ENCODE measurements at regions not wholly inside any gene's neighbourhood (a gene's known extent, or its start where the extent isn't known, plus 50 kb on each side); places are given as distances from the start of the nearest gene placed in this dataset.
A peak's percentile ranks its signal among the peaks of the same experiment; 100 is the strongest.

GRCh38 chr6:29887819-29888776 is 54.2 kb upstream of the HLA-A start:
- Mint-ChIP-seq H3K4me3 (peak overlapping the region; percentile 56), H3K27me3 (ENCODE audit: insufficient read depth) (peaks cover 88% of the 10 kb centered on the region), H3K4me1 (no peaks in the 10 kb centered on the region), H3K9me3 (peaks cover 9% of the 10 kb centered on the region), H3K36me3 (ENCODE audit: low read depth) (no peaks in the 10 kb centered on the region), H3K27ac (no peak overlapping the region)
- Histone ChIP-seq H3K27me3 (ENCODE audit: control insufficient read depth, insufficient read depth, low read length, poor library complexity, severe bottlenecking) (peaks cover 39% of the 10 kb centered on the region), H3K9ac (ENCODE audit: extremely low read depth, low read length, poor library complexity, severe bottlenecking) (no peak overlapping the region), H3K36me3 (ENCODE audit: control insufficient read depth, insufficient read depth, low read length) (no peaks in the 10 kb centered on the region), H3K4me1 (ENCODE audit: control insufficient read depth, insufficient read depth, low read length) (no peaks in the 10 kb centered on the region), H3K27ac (ENCODE audit: low read depth, low read length) (no peak overlapping the region), H3K9me3 (ENCODE audit: control insufficient read depth, low read length) (no peaks in the 10 kb centered on the region), H3K4me3 (ENCODE audit: low read length) (no peak overlapping the region)
- TF ChIP-seq CTCF (conservative IDR thresholded peaks at IDR 0.05) = no peak
- DNase-seq = peak; percentile 88
- WGBS, 2 experiments (ENCODE audit: insufficient coverage in 1 of 2, insufficient read length in 1 of 2) = 0 to 11% methylated on average over 10 to 101 of the region's 101 CpGs

All from endodermal cell (in vitro differentiated cells).